HCT116 (cell line): ENCODE measurements at regions not wholly inside any gene's neighbourhood (a gene's known extent, or its start where the extent isn't known, plus 50 kb on each side); places are given as distances from the start of the nearest gene placed in this dataset.
"Not testable (repeated sequence)": the region's sequence is repeated elsewhere in the genome, so short reads cannot be mapped to it uniquely, and the experiment has no call there.

ENCODE experiments used
- CEBPB ChIP-seq: IDR thresholded peaks from 2 replicates; pipeline ENCODE4 v1.6.1; 2012; ENCODE audit warnings: low read depth
- CTCF ChIP-seq, 3 experiments: fragments of 200-600 bp in 1 of 3; sonication (generic) in 1 of 3; IDR thresholded peaks in 2 of 3; conservative IDR thresholded peaks in 1 of 3; 2 replicates each; pipeline ENCODE4 v1.5.1; 2012 to 2017; ENCODE audit warnings: low read depth in 2 of 3, low read length in 2 of 3, antibody characterized with exemption in 1 of 3, borderline replicate concordance in 1 of 3, control low read depth in 1 of 3, mild to moderate bottlenecking in 1 of 3, mixed read lengths in 1 of 3, mixed run types in 1 of 3, moderate library complexity in 1 of 3; ENCODE audit not compliant: insufficient read depth in 1 of 3
- ELF1 ChIP-seq: IDR thresholded peaks from 2 replicates; pipeline ENCODE4 v1.6.1; 2012; ENCODE audit warnings: low read depth, borderline replicate concordance
- EZH2phosphoT487 ChIP-seq: fragments of 200-600 bp; IDR thresholded peaks from 2 replicates; pipeline ENCODE4 v1.6.1; 2018; ENCODE audit warnings: antibody characterized with exemption, borderline replicate concordance
- JUND ChIP-seq: IDR thresholded peaks from 2 replicates; pipeline ENCODE4 v1.6.1; 2012
- POLR2A ChIP-seq: IDR thresholded peaks from 2 replicates; pipeline ENCODE4 v1.7.0; 2011; ENCODE audit warnings: borderline replicate concordance; ENCODE audit not compliant: insufficient read depth, insufficient read length; ENCODE audit errors: extremely low read depth
- POLR2AphosphoS5 ChIP-seq: IDR thresholded peaks from 2 replicates; pipeline ENCODE4 v1.6.1; 2011; ENCODE audit warnings: mild to moderate bottlenecking, low read depth, low read length, moderate library complexity
- RAD21 ChIP-seq: IDR thresholded peaks from 2 replicates; pipeline ENCODE4 v1.6.1; 2012; ENCODE audit warnings: low read depth, mild to moderate bottlenecking
- SIN3A ChIP-seq: IDR thresholded peaks from 2 replicates; pipeline ENCODE4 v1.6.1; 2012; ENCODE audit warnings: low read depth
- SP1 ChIP-seq: IDR thresholded peaks from 2 replicates; pipeline ENCODE4 v1.6.1; 2012; ENCODE audit warnings: low read depth
- ZFX ChIP-seq: fragments of 450-650 bp; IDR thresholded peaks from 2 replicates; pipeline ENCODE4 v1.6.1; 2017
- TF ChIP-seq, protein P1 (sequence below): IDR thresholded peaks from 2 replicates; pipeline ENCODE4 v1.6.1; 2012; ENCODE audit warnings: low read depth
- TF ChIP-seq, protein P2 (sequence below): IDR thresholded peaks from 2 replicates; pipeline ENCODE4 v1.6.1; 2012

- TF ChIP-seq CTCF (IDR thresholded peaks at IDR 0.05 in 2 of 3, conservative IDR thresholded peaks at IDR 0.05 in 1 of 3; ENCODE audit: borderline replicate concordance in 1 of 3, insufficient read depth in 1 of 3, low read depth in 2 of 3, low read length in 2 of 3); EZH2phosphoT487; SIN3A; ZFX; CEBPB; POLR2AphosphoS5; ELF1; POLR2A; RAD21; JUND; SP1: not testable (repeated sequence)
- TF ChIP-seq, protein P1, sequence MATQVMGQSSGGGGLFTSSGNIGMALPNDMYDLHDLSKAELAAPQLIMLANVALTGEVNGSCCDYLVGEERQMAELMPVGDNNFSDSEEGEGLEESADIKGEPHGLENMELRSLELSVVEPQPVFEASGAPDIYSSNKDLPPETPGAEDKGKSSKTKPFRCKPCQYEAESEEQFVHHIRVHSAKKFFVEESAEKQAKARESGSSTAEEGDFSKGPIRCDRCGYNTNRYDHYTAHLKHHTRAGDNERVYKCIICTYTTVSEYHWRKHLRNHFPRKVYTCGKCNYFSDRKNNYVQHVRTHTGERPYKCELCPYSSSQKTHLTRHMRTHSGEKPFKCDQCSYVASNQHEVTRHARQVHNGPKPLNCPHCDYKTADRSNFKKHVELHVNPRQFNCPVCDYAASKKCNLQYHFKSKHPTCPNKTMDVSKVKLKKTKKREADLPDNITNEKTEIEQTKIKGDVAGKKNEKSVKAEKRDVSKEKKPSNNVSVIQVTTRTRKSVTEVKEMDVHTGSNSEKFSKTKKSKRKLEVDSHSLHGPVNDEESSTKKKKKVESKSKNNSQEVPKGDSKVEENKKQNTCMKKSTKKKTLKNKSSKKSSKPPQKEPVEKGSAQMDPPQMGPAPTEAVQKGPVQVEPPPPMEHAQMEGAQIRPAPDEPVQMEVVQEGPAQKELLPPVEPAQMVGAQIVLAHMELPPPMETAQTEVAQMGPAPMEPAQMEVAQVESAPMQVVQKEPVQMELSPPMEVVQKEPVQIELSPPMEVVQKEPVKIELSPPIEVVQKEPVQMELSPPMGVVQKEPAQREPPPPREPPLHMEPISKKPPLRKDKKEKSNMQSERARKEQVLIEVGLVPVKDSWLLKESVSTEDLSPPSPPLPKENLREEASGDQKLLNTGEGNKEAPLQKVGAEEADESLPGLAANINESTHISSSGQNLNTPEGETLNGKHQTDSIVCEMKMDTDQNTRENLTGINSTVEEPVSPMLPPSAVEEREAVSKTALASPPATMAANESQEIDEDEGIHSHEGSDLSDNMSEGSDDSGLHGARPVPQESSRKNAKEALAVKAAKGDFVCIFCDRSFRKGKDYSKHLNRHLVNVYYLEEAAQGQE, result not testable (repeated sequence)
- TF ChIP-seq, protein P2, sequence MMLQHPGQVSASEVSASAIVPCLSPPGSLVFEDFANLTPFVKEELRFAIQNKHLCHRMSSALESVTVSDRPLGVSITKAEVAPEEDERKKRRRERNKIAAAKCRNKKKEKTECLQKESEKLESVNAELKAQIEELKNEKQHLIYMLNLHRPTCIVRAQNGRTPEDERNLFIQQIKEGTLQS, result not testable (repeated sequence)
Observed at GRCh38 chr7:113563257-113563656, 355.6 kb downstream of the PPP1R3A start.
